GM10266 (cell line): ENCODE measurements at regions not wholly inside any gene's neighbourhood (a gene's known extent, or its start where the extent isn't known, plus 50 kb on each side); places are given as distances from the start of the nearest gene placed in this dataset.
"Not testable (repeated sequence)": the region's sequence is repeated elsewhere in the genome, so short reads cannot be mapped to it uniquely, and the experiment has no call there.

ENCODE experiments used
- DNase-seq: peaks from one replicate; pipeline ENCODE4 v3.0.0; 2012; ENCODE audit errors: extremely low spot score
- CTCF ChIP-seq: IDR thresholded peaks from 2 replicates; pipeline ENCODE4 v1.5.1; 2012; ENCODE audit warnings: mild to moderate bottlenecking, low read depth; ENCODE audit not compliant: control insufficient read depth, insufficient read depth; ENCODE audit errors: missing control alignments

- no peak for DNase-seq
- TF ChIP-seq CTCF = no peak
Measured at GRCh38 chr7:97317575-97317974, 200.1 kb downstream of the SDHAF3 start.

GRCh38 chr7:97329871-97330270, 212.4 kb downstream of the SDHAF3 start:
- DNase-seq = not testable (repeated sequence)

- no peak for TF ChIP-seq CTCF
- no peak for DNase-seq
Measured at GRCh38 chr7:97337849-97338248, 220.4 kb downstream of the SDHAF3 start.

DNA sequence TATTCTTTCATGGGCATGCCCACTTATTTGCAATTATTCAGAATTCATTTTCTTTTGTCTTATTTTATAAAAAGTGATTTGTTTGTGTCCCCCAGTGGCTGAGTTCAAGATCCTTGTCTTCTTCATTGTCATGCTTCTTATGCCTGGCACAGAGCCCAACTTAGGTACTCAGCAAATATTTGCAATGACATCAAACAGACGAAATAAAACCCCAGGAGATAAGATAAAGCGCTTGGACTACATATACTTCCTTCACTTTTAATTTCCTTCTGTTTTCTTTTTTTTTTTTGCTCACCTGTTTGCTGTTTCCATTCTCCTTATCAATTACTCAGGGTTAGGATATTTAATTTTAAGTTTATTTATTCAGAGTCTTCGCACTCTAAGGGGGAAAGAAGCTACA, 225.0 kb downstream of the SDHAF3 start:
- TF ChIP-seq CTCF = no peak
- no peak for DNase-seq

- no peak for TF ChIP-seq CTCF
- no peak for DNase-seq
Measured at GRCh38 chr7:97346349-97346748, 228.9 kb downstream of the SDHAF3 start.

- no peak for TF ChIP-seq CTCF
- no peak for DNase-seq
Measured at GRCh38 chr7:97351488-97351887, 234.0 kb downstream of the SDHAF3 start.

GRCh38 chr7:97357459-97357858, 240.0 kb downstream of the SDHAF3 start:
- no peak for TF ChIP-seq CTCF
- no peak for DNase-seq

DNA sequence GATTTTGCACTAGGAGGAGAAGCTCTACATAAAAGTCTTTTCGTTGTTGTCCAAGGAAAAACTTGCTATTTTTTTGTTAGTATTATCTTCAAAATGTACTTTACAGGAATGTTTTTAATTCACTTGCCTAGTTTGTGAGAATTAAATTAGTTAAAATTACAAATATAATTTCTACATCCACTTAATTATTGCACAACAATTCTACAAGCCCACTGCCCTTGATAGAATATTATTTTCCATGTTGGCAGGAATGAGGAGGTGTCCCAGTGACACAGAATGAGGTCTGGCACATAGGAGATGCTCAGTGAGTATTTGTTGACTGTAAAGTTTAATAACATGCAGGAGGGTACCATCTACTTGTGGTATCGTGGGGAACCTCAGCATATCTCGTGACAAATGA, 255.4 kb downstream of the SDHAF3 start:
- no peak for TF ChIP-seq CTCF
- no peak for DNase-seq
